ENCODE measurements at regions not wholly inside any gene's neighbourhood (a gene's known extent, or its start where the extent isn't known, plus 50 kb on each side); places are given as distances from the start of the nearest gene placed in this dataset.
A peak's percentile ranks its signal among the peaks of the same experiment; 100 is the strongest.

GRCh38 chr6:153960281-153960680, 78.8 kb upstream of the OPRM1 start:
- H3K27me3 Mint-ChIP-seq (ENCODE audit: low read depth, unreplicated experiment), result peaks cover 14% of the 10 kb centered on the region
- peak overlapping the region; percentile 8 for H3K27ac Mint-ChIP-seq (ENCODE audit: unreplicated experiment)
- Histone ChIP-seq H3K9me3 (ENCODE audit: insufficient read depth, low read depth, low read length) (no peaks in the 10 kb centered on the region), H3K9ac (ENCODE audit: low read length) (no peak overlapping the region), H3K4me1 (ENCODE audit: insufficient read depth, low read length) (no peaks in the 10 kb centered on the region), H3K4me2 (ENCODE audit: low read length) (no peak overlapping the region), H4K20me1 (ENCODE audit: insufficient read depth, low read length) (no peaks in the 10 kb centered on the region), H2AFZ (ENCODE audit: low read depth, low read length) (no peak overlapping the region), H3K27ac (ENCODE audit: low read depth, low read length) (no peak overlapping the region), H3K79me2 (ENCODE audit: insufficient read depth, low read length) (no peaks in the 10 kb centered on the region), H3K4me3 (ENCODE audit: insufficient read depth, low read depth, low read length) (no peak overlapping the region), H3K36me3 (ENCODE audit: insufficient read depth, low read length) (no peaks in the 10 kb centered on the region), H3K27me3 (ENCODE audit: insufficient read depth, low read length) (no peaks in the 10 kb centered on the region)
- no peaks in the 10 kb centered on the region for H3K9me3 Mint-ChIP-seq (ENCODE audit: unreplicated experiment)
- H3K4me1 Mint-ChIP-seq (ENCODE audit: low read depth, unreplicated experiment), result peaks cover 31% of the 10 kb centered on the region
- no peak for TF ChIP-seq CTCF (IDR thresholded peaks at IDR 0.05; ENCODE audit: insufficient read depth, low read depth, low read length)
- TF ChIP-seq EZH2 (IDR thresholded peaks at IDR 0.05; ENCODE audit: insufficient read depth, low read length), result no peak
- H3K4me3 Mint-ChIP-seq (ENCODE audit: unreplicated experiment), result no peak overlapping the region
- H3K36me3 Mint-ChIP-seq (ENCODE audit: low read depth, unreplicated experiment), result no peaks in the 10 kb centered on the region
- FAIRE-seq (no peak), DNase-seq (ENCODE audit: low read depth) (no peak)

- Histone ChIP-seq H3K79me2 (ENCODE audit: insufficient read depth, low read length) (no peaks in the 10 kb centered on the region), H3K9ac (ENCODE audit: low read length) (no peak overlapping the region), H3K27me3 (ENCODE audit: insufficient read depth, low read length) (no peaks in the 10 kb centered on the region), H3K9me3 (ENCODE audit: insufficient read depth, low read depth, low read length) (no peaks in the 10 kb centered on the region), H3K4me2 (ENCODE audit: low read length) (no peak overlapping the region), H4K20me1 (ENCODE audit: insufficient read depth, low read length) (no peaks in the 10 kb centered on the region), H3K4me3 (ENCODE audit: insufficient read depth, low read depth, low read length) (no peak overlapping the region), H3K4me1 (ENCODE audit: insufficient read depth, low read length) (no peaks in the 10 kb centered on the region), H3K36me3 (ENCODE audit: insufficient read depth, low read length) (no peaks in the 10 kb centered on the region), H3K27ac (ENCODE audit: low read depth, low read length) (no peak overlapping the region), H2AFZ (ENCODE audit: low read depth, low read length) (no peak overlapping the region)
- Mint-ChIP-seq H3K4me1 (ENCODE audit: low read depth, unreplicated experiment) (peaks cover 31% of the 10 kb centered on the region), H3K9me3 (ENCODE audit: unreplicated experiment) (no peaks in the 10 kb centered on the region), H3K27ac (ENCODE audit: unreplicated experiment) (no peak overlapping the region), H3K36me3 (ENCODE audit: low read depth, unreplicated experiment) (no peaks in the 10 kb centered on the region), H3K4me3 (ENCODE audit: unreplicated experiment) (no peak overlapping the region), H3K27me3 (ENCODE audit: low read depth, unreplicated experiment) (peaks cover 14% of the 10 kb centered on the region)
- FAIRE-seq, result no peak
- TF ChIP-seq EZH2 (IDR thresholded peaks at IDR 0.05; ENCODE audit: insufficient read depth, low read length), result no peak
- TF ChIP-seq CTCF (IDR thresholded peaks at IDR 0.05; ENCODE audit: insufficient read depth, low read depth, low read length), result no peak
- no peak for DNase-seq (ENCODE audit: low read depth)
These were observed 79.8 kb upstream of the OPRM1 start for GRCh38 chr6:153959276-153959675.

DNA sequence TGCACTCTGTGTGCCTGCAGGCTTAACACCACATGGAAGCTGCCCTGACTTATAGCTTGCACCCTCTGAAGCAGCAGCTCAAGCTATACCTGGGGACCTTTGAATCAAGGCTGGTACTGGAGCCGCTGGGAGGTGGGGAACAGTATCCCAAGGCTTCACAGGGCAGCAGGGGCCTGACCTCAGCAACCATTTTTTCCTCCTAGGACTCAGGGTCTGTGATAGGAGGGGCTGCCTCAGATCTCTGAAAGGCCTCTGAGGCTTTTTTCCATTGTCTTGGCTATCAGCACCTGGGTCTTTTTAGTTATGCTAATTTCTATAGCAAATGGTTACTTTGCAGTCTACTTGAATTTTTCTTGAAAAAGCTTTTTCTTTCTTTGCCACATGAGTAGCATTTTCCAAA, 80.2 kb upstream of the OPRM1 start:
- H3K27me3 Mint-ChIP-seq (ENCODE audit: low read depth, unreplicated experiment), result peaks cover 14% of the 10 kb centered on the region
- no peak overlapping the region for H2AFZ ChIP-seq (ENCODE audit: low read depth, low read length)

More for the DNA sequence above, 80.2 kb upstream of the OPRM1 start:
- no peaks in the 10 kb centered on the region for H3K36me3 ChIP-seq (ENCODE audit: insufficient read depth, low read length)
- no peaks in the 10 kb centered on the region for H3K4me1 ChIP-seq (ENCODE audit: insufficient read depth, low read length)
- no peak overlapping the region for H3K27ac ChIP-seq (ENCODE audit: low read depth, low read length)
- no peak overlapping the region for H3K9ac ChIP-seq (ENCODE audit: low read length)
- no peak overlapping the region for H3K4me3 ChIP-seq (ENCODE audit: insufficient read depth, low read depth, low read length)
- no peak overlapping the region for H3K4me3 Mint-ChIP-seq (ENCODE audit: unreplicated experiment)
- DNase-seq (ENCODE audit: low read depth) (no peak), FAIRE-seq (no peak)
- H3K79me2 ChIP-seq (ENCODE audit: insufficient read depth, low read length), result no peaks in the 10 kb centered on the region
- no peak for TF ChIP-seq EZH2 (IDR thresholded peaks at IDR 0.05; ENCODE audit: insufficient read depth, low read length)
- TF ChIP-seq CTCF (IDR thresholded peaks at IDR 0.05; ENCODE audit: insufficient read depth, low read depth, low read length), result no peak
- no peaks in the 10 kb centered on the region for H3K36me3 Mint-ChIP-seq (ENCODE audit: low read depth, unreplicated experiment)
- no peak overlapping the region for H3K4me2 ChIP-seq (ENCODE audit: low read length)
- H4K20me1 ChIP-seq (ENCODE audit: insufficient read depth, low read length), result no peaks in the 10 kb centered on the region
- no peak overlapping the region for H3K27ac Mint-ChIP-seq (ENCODE audit: unreplicated experiment)
- no peaks in the 10 kb centered on the region for H3K27me3 ChIP-seq (ENCODE audit: insufficient read depth, low read length)
- no peaks in the 10 kb centered on the region for H3K9me3 Mint-ChIP-seq (ENCODE audit: unreplicated experiment)
- no peaks in the 10 kb centered on the region for H3K9me3 ChIP-seq (ENCODE audit: insufficient read depth, low read depth, low read length)
- H3K4me1 Mint-ChIP-seq (ENCODE audit: low read depth, unreplicated experiment), result peaks cover 31% of the 10 kb centered on the region
